ENCODE measurements at regions not wholly inside any gene's neighbourhood (a gene's known extent, or its start where the extent isn't known, plus 50 kb on each side); places are given as distances from the start of the nearest gene placed in this dataset.

- TF ChIP-seq CTCF (IDR thresholded peaks at IDR 0.05) (no peak), POLR2A (IDR thresholded peaks at IDR 0.05) (no peak)
Observed at GRCh38 chr18:25672490-25672889, 320.5 kb upstream of the ZNF521 start.

All from uterus (tissue), 2 donors.